Sigmoid colon (tissue), 6 donors: ENCODE measurements at regions not wholly inside any gene's neighbourhood (a gene's known extent, or its start where the extent isn't known, plus 50 kb on each side); places are given as distances from the start of the nearest gene placed in this dataset.
A peak's percentile ranks its signal among the peaks of the same experiment; 100 is the strongest.

ENCODE experiments used
- DNase-seq: peaks from one replicate; pipeline ENCODE4 v3.0.0-alpha.2; 2019
- H3K27ac ChIP-seq, 4 donors: fragments of 200-600 bp; sonication (generic); one replicate each; pipeline ENCODE4 v1.5.1; 2016 to 2019; ENCODE audit warnings: mild to moderate bottlenecking in 1 of 4
- H3K27me3 ChIP-seq, 3 donors: fragments of 200-600 bp; sonication (generic); one replicate each; pipeline ENCODE4 v1.5.1; 2019; ENCODE audit warnings: mild to moderate bottlenecking in 1 of 3
- H3K36me3 ChIP-seq, 4 donors: fragments of 200-600 bp; sonication (generic); one replicate each; pipeline ENCODE4 v1.5.1; 2016 to 2019
- H3K4me1 ChIP-seq, 4 donors: fragments of 200-600 bp; sonication (generic); one replicate each; pipeline ENCODE4 v1.5.1; 2017 to 2019
- H3K4me3 ChIP-seq, 4 donors: fragments of 200-600 bp; sonication (generic); one replicate each; pipeline ENCODE4 v1.5.1; 2017 to 2019; ENCODE audit warnings: mild to moderate bottlenecking in 2 of 4, moderate library complexity in 1 of 4
- H3K9me3 ChIP-seq, 4 donors: fragments of 200-600 bp in 3 of 4; sonication (generic) in 3 of 4; one replicate each; pipeline versions ENCODE4 v1.5.1 to v1.6.1; 2013 to 2019
- EP300 ChIP-seq, 4 donors: sonication (generic); formaldehyde crosslinking; IDR thresholded peaks; one replicate each; pipeline ENCODE4 v1.6.1; 2017; ENCODE audit warnings: antibody characterized with exemption in 4 of 4
- POLR2A ChIP-seq, 2 donors: fragments of 450-650 bp; IDR thresholded peaks; one replicate each; pipeline ENCODE4 v1.6.1; 2016; ENCODE audit warnings: antibody characterized with exemption in 2 of 2, mild to moderate bottlenecking in 2 of 2, moderate library complexity in 2 of 2
- POLR2AphosphoS5 ChIP-seq, 4 donors: sonication (generic); formaldehyde crosslinking; IDR thresholded peaks; one replicate each; pipeline ENCODE4 v1.6.1; 2017; ENCODE audit warnings: antibody characterized with exemption in 4 of 4
- WGBS, 2 donors: extraction: QIAGEN DNeasy Blood & Tissue Kit; methylation state at CpG; one replicate each; pipeline ENCODE4 v1.1.7; 2013; 5-methylcytosine and 5-hydroxymethylcytosine counted together
- intact Hi-C: fragments of 100-400 bp; cut with DNase I; formaldehyde crosslinking; loops from one replicate; pipeline ENCODE4 v1.15.1; 2023
- TF ChIP-seq, protein P1 (sequence below), 4 experiments: fragments of 450-650 bp in 3 of 4; fragments of 200-600 bp in 1 of 4; IDR thresholded peaks; one replicate each; pipeline ENCODE4 v1.5.1; 2016 to 2019; ENCODE audit warnings: antibody characterized with exemption in 4 of 4, mild to moderate bottlenecking in 3 of 4, moderate library complexity in 2 of 4
- donor health status: healthy with polysubstance abuse.
- donor health status: healthy.

DNA sequence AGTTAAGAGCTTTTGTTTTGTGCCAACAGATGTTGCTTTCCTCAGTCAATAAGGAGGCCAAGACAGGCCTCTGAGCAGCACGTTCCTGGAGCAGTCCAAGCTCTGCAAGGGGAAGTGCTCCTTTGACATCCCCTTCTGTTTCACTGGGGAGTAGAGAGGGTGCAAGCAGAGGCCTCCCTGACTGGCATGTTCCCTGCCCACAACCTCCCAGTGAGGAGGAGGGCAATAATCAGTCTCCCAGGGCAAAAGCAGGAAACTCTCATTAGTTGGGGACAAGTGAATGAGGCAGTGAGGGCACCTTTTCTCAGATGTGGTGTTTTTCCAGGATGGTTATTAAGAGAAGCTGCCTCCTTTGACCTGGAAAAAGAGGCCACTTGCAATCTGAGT lies 79.5 kb upstream of the ZBED5 start:
- peaks cover 0 to 68% (median 60%) of the 10 kb centered on the region in 4 donors for H3K4me1 ChIP-seq
- H3K27ac ChIP-seq: peak overlapping the region in 3 of 4 donors; percentile 72 to 100 (median 97)
- DNase-seq: no peak
- no peak overlapping the region for H3K4me3 ChIP-seq
- TF ChIP-seq POLR2AphosphoS5 (IDR thresholded peaks at IDR 0.05): no peak
- TF ChIP-seq, protein P1, sequence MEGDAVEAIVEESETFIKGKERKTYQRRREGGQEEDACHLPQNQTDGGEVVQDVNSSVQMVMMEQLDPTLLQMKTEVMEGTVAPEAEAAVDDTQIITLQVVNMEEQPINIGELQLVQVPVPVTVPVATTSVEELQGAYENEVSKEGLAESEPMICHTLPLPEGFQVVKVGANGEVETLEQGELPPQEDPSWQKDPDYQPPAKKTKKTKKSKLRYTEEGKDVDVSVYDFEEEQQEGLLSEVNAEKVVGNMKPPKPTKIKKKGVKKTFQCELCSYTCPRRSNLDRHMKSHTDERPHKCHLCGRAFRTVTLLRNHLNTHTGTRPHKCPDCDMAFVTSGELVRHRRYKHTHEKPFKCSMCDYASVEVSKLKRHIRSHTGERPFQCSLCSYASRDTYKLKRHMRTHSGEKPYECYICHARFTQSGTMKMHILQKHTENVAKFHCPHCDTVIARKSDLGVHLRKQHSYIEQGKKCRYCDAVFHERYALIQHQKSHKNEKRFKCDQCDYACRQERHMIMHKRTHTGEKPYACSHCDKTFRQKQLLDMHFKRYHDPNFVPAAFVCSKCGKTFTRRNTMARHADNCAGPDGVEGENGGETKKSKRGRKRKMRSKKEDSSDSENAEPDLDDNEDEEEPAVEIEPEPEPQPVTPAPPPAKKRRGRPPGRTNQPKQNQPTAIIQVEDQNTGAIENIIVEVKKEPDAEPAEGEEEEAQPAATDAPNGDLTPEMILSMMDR (IDR thresholded peaks at IDR 0.05): no peak
- H3K36me3 ChIP-seq: no peaks in the 10 kb centered on the region
- intact Hi-C loops: loop anchor here (5.0 kb wide), 2 partner anchors 70 to 215 kb away; no protein-coding TSS in a partner anchor
- WGBS, 2 donors: 53 to 70% methylated on average over 1 of the region's 1 CpG
- H3K9me3 ChIP-seq: no peaks in the 10 kb centered on the region
- no peaks in the 10 kb centered on the region for H3K27me3 ChIP-seq

- 89 to 90% methylated on average over 5 of the region's 5 CpGs for WGBS, 2 donors
- Histone ChIP-seq H3K4me1 (peaks cover 0 to 71% (median 63%) of the 10 kb centered on the region in 4 donors), H3K27ac (peak overlapping the region in 3 of 4 donors; percentile 72 to 100 (median 97)), H3K9me3 (no peaks in the 10 kb centered on the region), H3K36me3 (no peaks in the 10 kb centered on the region), H3K27me3 (no peaks in the 10 kb centered on the region), H3K4me3 (no peak overlapping the region)
- no peak for DNase-seq
- intact Hi-C loops: loop anchor here (5.0 kb wide), 2 partner anchors 70 to 215 kb away; no protein-coding TSS in a partner anchor
- TF ChIP-seq EP300 (IDR thresholded peaks at IDR 0.05) (no peak), POLR2A (IDR thresholded peaks at IDR 0.05) (no peak), POLR2AphosphoS5 (IDR thresholded peaks at IDR 0.05) (no peak)
- TF ChIP-seq, protein P1 (IDR thresholded peaks at IDR 0.05): no peak
Observed at GRCh38 chr11:10936626-10937384, 79.0 kb upstream of the ZBED5 start.

- TF ChIP-seq, protein P1 (IDR thresholded peaks at IDR 0.05): no peak
- TF ChIP-seq POLR2A (IDR thresholded peaks at IDR 0.05) (no peak), POLR2AphosphoS5 (IDR thresholded peaks at IDR 0.05) (no peak), EP300 (IDR thresholded peaks at IDR 0.05) (no peak)
- DNase-seq: no peak
- H3K4me3 ChIP-seq: no peak overlapping the region
- peak overlapping the region in 3 of 4 donors; percentile 97 to 100 (median 99) for H3K27ac ChIP-seq
- intact Hi-C loops: loop anchor here (5.0 kb wide), 2 partner anchors 72 to 217 kb away; no protein-coding TSS in a partner anchor
- H3K36me3 ChIP-seq: no peaks in the 10 kb centered on the region
- H3K27me3 ChIP-seq: no peaks in the 10 kb centered on the region
- WGBS, 2 donors: 29 to 73% methylated on average over 7 of the region's 7 CpGs
- peaks cover 0 to 65% (median 56%) of the 10 kb centered on the region in 4 donors for H3K4me1 ChIP-seq
- H3K9me3 ChIP-seq: no peaks in the 10 kb centered on the region
Observed at GRCh38 chr11:10935015-10935559, 77.2 kb upstream of the ZBED5 start.

DNA sequence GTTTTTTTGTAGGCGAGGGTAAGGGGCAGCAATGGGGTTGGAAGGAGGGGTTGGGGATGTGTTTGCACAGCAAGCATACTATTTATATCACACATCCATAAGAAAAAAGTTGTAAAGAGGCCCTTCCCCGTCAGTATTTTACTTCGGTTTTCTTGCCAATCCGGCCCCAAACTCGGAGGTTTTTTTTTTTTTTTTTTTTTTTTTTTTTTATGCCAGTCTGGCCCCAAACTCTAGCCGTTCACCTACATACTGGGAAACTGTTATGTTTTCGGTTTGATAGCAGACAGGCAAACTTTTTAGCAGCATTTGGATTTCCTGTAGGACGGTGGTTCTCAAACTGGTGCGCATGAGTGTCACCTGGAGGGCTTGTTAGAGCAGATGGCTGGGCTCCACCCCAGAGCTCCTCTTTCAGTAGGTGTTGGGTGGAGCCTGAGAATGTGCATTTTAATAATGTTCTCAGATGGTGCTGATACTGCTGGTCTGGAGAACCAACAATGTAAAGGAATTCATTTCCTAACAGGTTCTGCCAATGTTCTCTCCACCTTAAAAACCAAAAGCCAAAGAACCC lies 76.5 kb upstream of the ZBED5 start:
- Histone ChIP-seq H3K9me3 (no peaks in the 10 kb centered on the region), H3K27ac (peak overlapping the region; percentile 78 to 100 (median 98)), H3K4me1 (peaks cover 0 to 67% (median 59%) of the 10 kb centered on the region in 4 donors), H3K4me3 (peak overlapping the region; percentile 9 to 48 (median 44)), H3K27me3 (no peaks in the 10 kb centered on the region), H3K36me3 (no peaks in the 10 kb centered on the region)
- TF ChIP-seq POLR2AphosphoS5 (IDR thresholded peaks at IDR 0.05): no peak
- TF ChIP-seq EP300 (IDR thresholded peaks at IDR 0.05): no peak
- TF ChIP-seq, protein P1 (IDR thresholded peaks at IDR 0.05): no peak
- no peak for TF ChIP-seq POLR2A (IDR thresholded peaks at IDR 0.05)
- no peak for DNase-seq
- 2 to 5% methylated on average over 9 of the region's 9 CpGs for WGBS, 2 donors
- intact Hi-C loops: loop anchor here (5.0 kb wide), 3 partner anchors 468 to 908 kb away; partner anchors contain the start of genes GALNT18 and USP47
